Cardiac muscle cell (in vitro differentiated cells and primary cell): ENCODE measurements at regions not wholly inside any gene's neighbourhood (a gene's known extent, or its start where the extent isn't known, plus 50 kb on each side); places are given as distances from the start of the nearest gene placed in this dataset.

Source experiments
- DNase-seq, 2 donors: peaks; one replicate each; pipeline versions ENCODE4 v3.0.0 to v3.0.0-alpha.2; 2010 to 2017; ENCODE audit warnings: low read depth in 1 of 2, low spot score in 1 of 2
- H3K27ac ChIP-seq: fragments of 200-600 bp; sonication (generic); 2 replicates; pipeline ENCODE4 v1.5.1; 2016
- H3K27me3 ChIP-seq: fragments of 200-600 bp; sonication (generic); 2 replicates; pipeline ENCODE4 v1.6.0; 2016; ENCODE audit warnings: control low read depth
- H3K36me3 ChIP-seq: fragments of 200-600 bp; sonication (generic); 2 replicates; pipeline ENCODE4 v1.5.1; 2016; ENCODE audit warnings: control low read depth
- H3K4me1 ChIP-seq: fragments of 200-600 bp; sonication (generic); 2 replicates; pipeline ENCODE4 v1.8.1; 2017; ENCODE audit warnings: low read depth, mild to moderate bottlenecking, mixed run types
- H3K4me3 ChIP-seq: fragments of 200-600 bp; sonication (generic); 2 replicates; pipeline ENCODE4 v1.5.1; 2016; ENCODE audit warnings: mild to moderate bottlenecking
- H3K9me3 ChIP-seq: fragments of 200-600 bp; sonication (generic); 2 replicates; pipeline ENCODE4 v1.5.1; 2017; ENCODE audit warnings: low read depth, mild to moderate bottlenecking, control low read depth
- TF ChIP-seq, protein P1 (sequence below): IDR thresholded peaks from 2 replicates; pipeline ENCODE4 v1.5.1; 2012; ENCODE audit warnings: low read depth, mild to moderate bottlenecking, low read length

DNA sequence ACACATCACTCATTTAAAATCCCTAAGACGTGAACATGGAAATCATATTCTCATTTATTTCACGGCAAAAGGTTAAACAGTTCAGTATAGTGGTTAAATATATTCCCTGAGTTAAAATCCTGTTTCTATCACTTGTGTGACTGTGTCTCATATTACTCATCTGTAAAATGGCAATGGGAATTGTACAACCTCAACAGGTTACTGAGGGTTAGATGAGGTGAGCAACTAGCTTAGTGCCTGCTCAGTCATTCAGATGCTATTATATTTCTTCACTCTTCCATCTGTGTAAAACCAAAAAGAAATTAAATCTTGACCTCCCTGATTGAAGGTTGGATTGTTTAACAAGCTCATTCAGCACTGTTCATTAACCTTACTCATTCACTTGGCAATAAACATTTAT lies 212.4 kb upstream of the STK17B start:
- no peaks in the 10 kb centered on the region for H3K27me3 ChIP-seq
- no peak overlapping the region for H3K4me3 ChIP-seq
- H3K4me1 ChIP-seq = no peaks in the 10 kb centered on the region
- H3K9me3 ChIP-seq = no peaks in the 10 kb centered on the region
- TF ChIP-seq, protein P1, sequence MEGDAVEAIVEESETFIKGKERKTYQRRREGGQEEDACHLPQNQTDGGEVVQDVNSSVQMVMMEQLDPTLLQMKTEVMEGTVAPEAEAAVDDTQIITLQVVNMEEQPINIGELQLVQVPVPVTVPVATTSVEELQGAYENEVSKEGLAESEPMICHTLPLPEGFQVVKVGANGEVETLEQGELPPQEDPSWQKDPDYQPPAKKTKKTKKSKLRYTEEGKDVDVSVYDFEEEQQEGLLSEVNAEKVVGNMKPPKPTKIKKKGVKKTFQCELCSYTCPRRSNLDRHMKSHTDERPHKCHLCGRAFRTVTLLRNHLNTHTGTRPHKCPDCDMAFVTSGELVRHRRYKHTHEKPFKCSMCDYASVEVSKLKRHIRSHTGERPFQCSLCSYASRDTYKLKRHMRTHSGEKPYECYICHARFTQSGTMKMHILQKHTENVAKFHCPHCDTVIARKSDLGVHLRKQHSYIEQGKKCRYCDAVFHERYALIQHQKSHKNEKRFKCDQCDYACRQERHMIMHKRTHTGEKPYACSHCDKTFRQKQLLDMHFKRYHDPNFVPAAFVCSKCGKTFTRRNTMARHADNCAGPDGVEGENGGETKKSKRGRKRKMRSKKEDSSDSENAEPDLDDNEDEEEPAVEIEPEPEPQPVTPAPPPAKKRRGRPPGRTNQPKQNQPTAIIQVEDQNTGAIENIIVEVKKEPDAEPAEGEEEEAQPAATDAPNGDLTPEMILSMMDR = no peak
- no peak for DNase-seq
- no peak overlapping the region for H3K27ac ChIP-seq
- no peaks in the 10 kb centered on the region for H3K36me3 ChIP-seq

DNA sequence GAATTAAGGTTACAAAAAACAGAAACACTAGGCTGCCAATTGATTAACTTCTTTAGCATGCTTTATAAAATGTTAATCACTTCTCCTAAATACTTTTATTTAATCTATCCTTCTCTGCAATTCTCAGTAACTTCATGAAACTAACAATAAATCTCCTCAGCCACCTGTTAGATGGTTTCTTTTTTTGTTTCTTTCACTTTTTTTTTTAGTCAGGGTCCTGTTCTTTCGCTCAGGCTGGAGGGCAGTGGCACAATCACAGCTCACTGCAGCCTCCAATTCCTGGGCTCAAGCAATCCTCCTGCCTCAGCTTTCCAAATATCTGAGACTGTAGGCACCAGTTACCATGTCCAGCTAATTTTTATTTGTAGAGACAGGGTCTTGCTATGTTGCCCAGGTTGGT lies 213.4 kb upstream of the STK17B start:
- no peaks in the 10 kb centered on the region for H3K9me3 ChIP-seq
- no peak for DNase-seq
- no peak overlapping the region for H3K4me3 ChIP-seq
- TF ChIP-seq, protein P1 = no peak
- H3K4me1 ChIP-seq = no peaks in the 10 kb centered on the region
- no peaks in the 10 kb centered on the region for H3K27me3 ChIP-seq
- no peaks in the 10 kb centered on the region for H3K36me3 ChIP-seq
- no peak overlapping the region for H3K27ac ChIP-seq

DNA sequence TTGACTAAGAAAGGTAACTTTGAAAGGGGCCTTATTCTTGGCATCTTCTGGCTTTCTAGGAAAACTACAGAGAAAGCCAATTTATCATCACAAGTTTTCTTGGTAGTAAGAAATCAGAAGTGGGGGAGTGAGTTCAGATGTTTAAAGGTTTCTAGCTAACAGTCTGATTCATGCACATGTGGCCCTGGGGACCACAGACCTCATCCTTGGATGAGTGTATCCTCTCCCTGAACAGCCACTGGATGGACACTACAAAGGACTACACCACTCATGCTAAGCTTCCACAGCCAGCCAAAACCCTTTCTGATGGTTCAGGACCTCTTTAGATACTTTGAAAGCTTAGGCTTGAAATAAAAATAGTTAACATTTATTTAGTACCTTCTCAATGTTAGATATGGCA lies 218.3 kb upstream of the STK17B start:
- H3K4me3 ChIP-seq = no peak overlapping the region
- TF ChIP-seq, protein P1 = no peak
- no peak for DNase-seq
- no peaks in the 10 kb centered on the region for H3K9me3 ChIP-seq
- no peaks in the 10 kb centered on the region for H3K36me3 ChIP-seq
- no peaks in the 10 kb centered on the region for H3K27me3 ChIP-seq
- H3K27ac ChIP-seq = no peak overlapping the region
- H3K4me1 ChIP-seq = no peaks in the 10 kb centered on the region

DNA sequence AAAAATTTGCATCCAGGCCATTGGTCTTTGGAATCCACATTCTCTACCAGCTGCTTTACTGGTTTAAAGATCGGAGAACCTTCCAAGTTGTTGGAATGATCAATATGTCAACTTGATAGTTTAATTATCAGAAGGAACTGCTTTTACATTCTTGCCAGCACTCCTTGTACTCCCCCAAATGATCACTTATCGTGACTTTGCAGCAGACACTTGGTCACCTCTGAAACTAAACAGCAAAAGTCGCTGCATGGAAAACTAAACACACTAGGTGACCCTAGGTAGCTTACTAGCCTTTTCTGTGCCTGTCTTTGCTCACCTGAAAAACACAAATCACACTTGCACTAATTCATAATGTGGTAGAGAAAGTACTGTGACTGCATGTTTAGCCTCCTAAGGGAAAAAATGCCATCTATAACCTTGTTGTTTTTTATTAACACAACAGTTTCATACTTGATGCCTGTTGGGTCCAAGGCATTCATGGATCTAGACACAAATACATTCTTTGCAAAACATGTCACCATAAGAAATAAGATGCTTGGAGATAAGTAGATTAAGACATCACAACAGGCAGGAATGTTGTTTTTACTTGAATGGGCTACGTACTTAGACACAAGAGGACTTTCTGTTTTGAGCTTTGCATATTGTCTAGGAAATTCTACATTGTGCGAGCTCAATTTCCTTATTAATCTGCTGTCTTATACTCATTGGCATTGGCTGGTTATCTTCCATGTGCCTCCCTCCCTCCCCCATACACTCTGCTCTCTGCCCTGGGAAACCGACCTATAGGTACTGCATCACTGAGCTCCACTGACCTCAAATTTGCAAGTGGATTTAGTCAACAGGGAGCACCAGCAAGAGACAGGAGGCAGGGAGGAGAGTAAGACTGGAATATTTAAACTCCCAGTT lies 219.1 kb upstream of the STK17B start:
- Histone ChIP-seq H3K36me3 (no peaks in the 10 kb centered on the region), H3K4me3 (no peak overlapping the region), H3K4me1 (no peaks in the 10 kb centered on the region), H3K9me3 (no peaks in the 10 kb centered on the region), H3K27ac (no peak overlapping the region), H3K27me3 (no peaks in the 10 kb centered on the region)
- TF ChIP-seq, protein P1 = no peak
- DNase-seq = no peak

GRCh38 chr2:196391149-196391479 lies 219.7 kb upstream of the STK17B start:
- Histone ChIP-seq H3K36me3 (no peaks in the 10 kb centered on the region), H3K9me3 (no peaks in the 10 kb centered on the region), H3K4me3 (no peak overlapping the region), H3K27me3 (no peaks in the 10 kb centered on the region), H3K27ac (no peak overlapping the region), H3K4me1 (no peaks in the 10 kb centered on the region)
- TF ChIP-seq, protein P1 = no peak
- DNase-seq = no peak
